HG02973 (cell line): ENCODE measurements at regions not wholly inside any gene's neighbourhood (a gene's known extent, or its start where the extent isn't known, plus 50 kb on each side); places are given as distances from the start of the nearest gene placed in this dataset.
"Not testable (repeated sequence)": the region's sequence is repeated elsewhere in the genome, so short reads cannot be mapped to it uniquely, and the experiment has no call there.

Experiments used
- ATAC-seq: cut with Tn5 transposase; IDR thresholded peaks from one replicate; pipeline ENCODE4 v1.9.1; 2021; ENCODE audit warnings: moderate library complexity; ENCODE audit not compliant: unreplicated experiment

- no peak for ATAC-seq
These were observed 104.3 kb upstream of the RNU6-1 start for GRCh38 chr15:67944010-67944641.

- ATAC-seq: no peak
These were observed 105.3 kb upstream of the RNU6-1 start for GRCh38 chr15:67945131-67945530.

- no peak for ATAC-seq
These were observed 106.3 kb upstream of the RNU6-1 start for GRCh38 chr15:67945951-67946700.

- no peak for ATAC-seq
These were observed 106.9 kb upstream of the RNU6-1 start for GRCh38 chr15:67946701-67947100.

- no peak for ATAC-seq
These were observed 106.7 kb upstream of the PIAS1 start for GRCh38 chr15:67947254-67948039.

GRCh38 chr15:67948215-67948614 is 105.9 kb upstream of the PIAS1 start:
- no peak for ATAC-seq

- not testable (repeated sequence) for ATAC-seq
These were observed 102.9 kb upstream of the PIAS1 start for GRCh38 chr15:67951187-67951586.

- ATAC-seq: no peak
These were observed 100.8 kb upstream of the PIAS1 start for GRCh38 chr15:67953299-67953698.

- ATAC-seq: no peak
These were observed 98.9 kb upstream of the PIAS1 start for GRCh38 chr15:67955252-67955651.

- ATAC-seq: no peak
These were observed 96.5 kb upstream of the PIAS1 start for GRCh38 chr15:67957435-67958132.

GRCh38 chr15:67967871-67968431 is 86.2 kb upstream of the PIAS1 start:
- ATAC-seq: no peak

- ATAC-seq: no peak
These were observed 85.6 kb upstream of the PIAS1 start for GRCh38 chr15:67968564-67968963.

- no peak for ATAC-seq
These were observed 85.1 kb upstream of the PIAS1 start for GRCh38 chr15:67968966-67969365.

GRCh38 chr15:67969892-67970291 is 84.2 kb upstream of the PIAS1 start:
- no peak for ATAC-seq

GRCh38 chr15:67972377-67972776 is 81.7 kb upstream of the PIAS1 start:
- ATAC-seq: no peak

- ATAC-seq: no peak
These were observed 80.3 kb upstream of the PIAS1 start for GRCh38 chr15:67973846-67974245.

GRCh38 chr15:67976506-67977073 is 77.5 kb upstream of the PIAS1 start:
- ATAC-seq: no peak

- no peak for ATAC-seq
These were observed 76.6 kb upstream of the PIAS1 start for GRCh38 chr15:67977414-67978089.

- no peak for ATAC-seq
These were observed 74.8 kb upstream of the PIAS1 start for GRCh38 chr15:67979281-67979680.

- no peak for ATAC-seq
These were observed 73.9 kb upstream of the PIAS1 start for GRCh38 chr15:67980171-67980570.
